ENCODE measurements at regions not wholly inside any gene's neighbourhood (a gene's known extent, or its start where the extent isn't known, plus 50 kb on each side); places are given as distances from the start of the nearest gene placed in this dataset.

- WGBS, 2 donors = 62 to 64% methylated on average over 10 of the region's 10 CpGs
- Histone ChIP-seq H3K27me3 (no peaks in the 10 kb centered on the region), H3K27ac (no peak overlapping the region), H3K4me1 (no peaks in the 10 kb centered on the region), H3K36me3 (ENCODE audit: low read depth, missing control alignments) (no peaks in the 10 kb centered on the region), H3K4me3 (no peak overlapping the region), H3K9me3 (no peaks in the 10 kb centered on the region)
- TF ChIP-seq, protein P1, sequence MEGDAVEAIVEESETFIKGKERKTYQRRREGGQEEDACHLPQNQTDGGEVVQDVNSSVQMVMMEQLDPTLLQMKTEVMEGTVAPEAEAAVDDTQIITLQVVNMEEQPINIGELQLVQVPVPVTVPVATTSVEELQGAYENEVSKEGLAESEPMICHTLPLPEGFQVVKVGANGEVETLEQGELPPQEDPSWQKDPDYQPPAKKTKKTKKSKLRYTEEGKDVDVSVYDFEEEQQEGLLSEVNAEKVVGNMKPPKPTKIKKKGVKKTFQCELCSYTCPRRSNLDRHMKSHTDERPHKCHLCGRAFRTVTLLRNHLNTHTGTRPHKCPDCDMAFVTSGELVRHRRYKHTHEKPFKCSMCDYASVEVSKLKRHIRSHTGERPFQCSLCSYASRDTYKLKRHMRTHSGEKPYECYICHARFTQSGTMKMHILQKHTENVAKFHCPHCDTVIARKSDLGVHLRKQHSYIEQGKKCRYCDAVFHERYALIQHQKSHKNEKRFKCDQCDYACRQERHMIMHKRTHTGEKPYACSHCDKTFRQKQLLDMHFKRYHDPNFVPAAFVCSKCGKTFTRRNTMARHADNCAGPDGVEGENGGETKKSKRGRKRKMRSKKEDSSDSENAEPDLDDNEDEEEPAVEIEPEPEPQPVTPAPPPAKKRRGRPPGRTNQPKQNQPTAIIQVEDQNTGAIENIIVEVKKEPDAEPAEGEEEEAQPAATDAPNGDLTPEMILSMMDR (IDR thresholded peaks at IDR 0.05) = no peak
- TF ChIP-seq POLR2A (IDR thresholded peaks at IDR 0.05) = no peak
- no peak for DNase-seq
- intact Hi-C loops (cut with DNase I; ENCODE audit: low total_unique reads) = no loop called here
Observed at GRCh38 chr2:203603456-203604389, 68.6 kb upstream of the RAPH1 start.

DNA sequence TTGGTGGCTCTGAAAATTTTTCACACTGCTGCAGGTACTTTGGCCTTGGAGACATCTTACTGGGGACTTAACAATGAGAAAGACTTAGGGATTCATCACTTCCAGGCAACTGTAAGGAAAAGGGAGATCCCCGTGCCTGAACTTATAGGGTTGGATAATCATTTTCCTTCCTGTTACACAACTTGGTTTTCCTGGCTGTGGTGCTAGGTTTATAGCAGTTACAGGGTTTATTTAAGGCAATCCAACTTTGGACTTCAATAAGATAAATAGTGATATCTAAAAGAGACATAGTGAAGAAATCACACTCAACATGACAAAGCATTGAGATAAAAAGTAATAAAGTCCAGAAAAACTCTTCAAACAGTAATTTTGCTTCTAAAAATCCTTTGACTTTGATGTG lies 70.2 kb upstream of the RAPH1 start:
- 65 to 76% methylated on average over 1 of the region's 1 CpG for WGBS, 2 donors
- no peak overlapping the region for H3K4me3 ChIP-seq
- H3K27me3 ChIP-seq = no peaks in the 10 kb centered on the region
- TF ChIP-seq, protein P1 (IDR thresholded peaks at IDR 0.05) = no peak
- no peak for TF ChIP-seq POLR2A (IDR thresholded peaks at IDR 0.05)
- no peaks in the 10 kb centered on the region for H3K9me3 ChIP-seq
- H3K36me3 ChIP-seq (ENCODE audit: low read depth, missing control alignments) = no peaks in the 10 kb centered on the region
- no peaks in the 10 kb centered on the region for H3K4me1 ChIP-seq
- DNase-seq = no peak
- intact Hi-C loops (cut with DNase I; ENCODE audit: low total_unique reads) = no loop called here
- no peak overlapping the region for H3K27ac ChIP-seq

- Histone ChIP-seq H3K4me3 (no peak overlapping the region), H3K4me1 (no peaks in the 10 kb centered on the region), H3K9me3 (no peaks in the 10 kb centered on the region), H3K27me3 (no peaks in the 10 kb centered on the region), H3K36me3 (ENCODE audit: low read depth, missing control alignments) (no peaks in the 10 kb centered on the region), H3K27ac (no peak overlapping the region)
- 81 to 92% methylated on average over 3 of the region's 3 CpGs for WGBS, 2 donors
- no peak for DNase-seq
- intact Hi-C loops (cut with DNase I; ENCODE audit: low total_unique reads) = no loop called here
- no peak for TF ChIP-seq POLR2A (IDR thresholded peaks at IDR 0.05)
- TF ChIP-seq, protein P1 (IDR thresholded peaks at IDR 0.05) = no peak
Observed at GRCh38 chr2:203606051-203606450, 71.0 kb upstream of the RAPH1 start.

DNA sequence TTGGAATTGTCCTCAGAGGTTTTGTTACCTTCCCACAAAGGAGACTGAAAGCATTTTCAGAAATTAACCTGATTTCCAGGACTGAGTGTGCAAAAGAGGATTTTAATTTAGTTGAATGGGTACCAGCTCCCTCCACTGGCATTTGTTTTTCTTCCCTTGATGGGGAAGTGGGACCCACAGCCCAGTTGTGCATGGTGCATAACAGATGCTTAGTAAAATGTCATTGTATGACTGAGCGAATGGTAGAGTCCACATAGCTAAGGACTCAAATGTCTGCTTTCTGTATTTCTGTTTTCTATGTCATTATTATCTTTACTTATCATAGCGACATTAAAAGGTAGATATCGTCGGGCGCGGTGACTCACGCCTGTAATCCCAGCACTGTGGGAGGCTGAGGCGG lies 75.5 kb upstream of the RAPH1 start:
- TF ChIP-seq, protein P1 (IDR thresholded peaks at IDR 0.05) = no peak
- TF ChIP-seq POLR2A (IDR thresholded peaks at IDR 0.05) = no peak
- Histone ChIP-seq H3K4me1 (no peaks in the 10 kb centered on the region), H3K4me3 (no peak overlapping the region), H3K9me3 (no peaks in the 10 kb centered on the region), H3K27me3 (no peaks in the 10 kb centered on the region), H3K36me3 (ENCODE audit: low read depth, missing control alignments) (no peaks in the 10 kb centered on the region), H3K27ac (no peak overlapping the region)
- WGBS, 2 donors = 93% methylated on average over 8 of the region's 8 CpGs
- DNase-seq = no peak
- intact Hi-C loops (cut with DNase I; ENCODE audit: low total_unique reads) = no loop called here

GRCh38 chr2:203612246-203612645 lies 77.1 kb upstream of the RAPH1 start:
- no peaks in the 10 kb centered on the region for H3K9me3 ChIP-seq
- intact Hi-C loops (cut with DNase I; ENCODE audit: low total_unique reads) = no loop called here
- WGBS, 2 donors = 88 to 98% methylated on average over 4 of the region's 4 CpGs
- H3K4me1 ChIP-seq = no peaks in the 10 kb centered on the region
- no peaks in the 10 kb centered on the region for H3K36me3 ChIP-seq (ENCODE audit: low read depth, missing control alignments)
- no peak for TF ChIP-seq POLR2A (IDR thresholded peaks at IDR 0.05)
- TF ChIP-seq, protein P1 (IDR thresholded peaks at IDR 0.05) = no peak
- H3K27me3 ChIP-seq = no peaks in the 10 kb centered on the region
- H3K4me3 ChIP-seq = no peak overlapping the region
- H3K27ac ChIP-seq = no peak overlapping the region
- no peak for DNase-seq

Measured in testis (tissue), 2 donors.